Keratinocyte (primary cell): ENCODE measurements at regions not wholly inside any gene's neighbourhood (a gene's known extent, or its start where the extent isn't known, plus 50 kb on each side); places are given as distances from the start of the nearest gene placed in this dataset.

Experiments
- DNase-seq: peaks from one replicate; pipeline ENCODE4 v3.0.0-alpha.2; 2011; ENCODE audit warnings: low read depth, missing footprints, low spot score
- FAIRE-seq: peaks from 2 replicates; lab custom pipeline; 2011; peaks lifted over from hg19 to GRCh38; lab: Jason Lieb, UNC
- H2AFZ ChIP-seq: 2 replicates; pipeline ENCODE4 v1.6.0; 2012; ENCODE audit warnings: low read length, control low read depth, inconsistent platforms; ENCODE audit not compliant: control insufficient read depth
- H3K27ac ChIP-seq: 2 replicates; pipeline ENCODE4 v1.5.1; 2011; ENCODE audit warnings: low read length; ENCODE audit not compliant: control insufficient read depth, insufficient read depth
- H3K27me3 ChIP-seq: 3 replicates; pipeline ENCODE4 v1.6.0; 2011; ENCODE audit warnings: low read length; ENCODE audit not compliant: control insufficient read depth, insufficient read depth; ENCODE audit errors: extremely low read depth
- H3K36me3 ChIP-seq, 2 experiments: 2 replicates in 1 of 2; 3 replicates in 1 of 2; pipeline ENCODE4 v1.5.1; 2011; ENCODE audit warnings: low read length in 2 of 2, mild to moderate bottlenecking in 1 of 2; ENCODE audit not compliant: control insufficient read depth in 2 of 2, insufficient read depth in 2 of 2; ENCODE audit errors: extremely low read depth in 1 of 2
- H3K4me1 ChIP-seq: 3 replicates; pipeline ENCODE4 v1.5.1; 2011; ENCODE audit warnings: low read length; ENCODE audit not compliant: control insufficient read depth, insufficient read depth; ENCODE audit errors: extremely low read depth
- H3K4me2 ChIP-seq: 3 replicates; pipeline ENCODE4 v1.6.0; 2011; ENCODE audit warnings: low read depth, low read length; ENCODE audit not compliant: control insufficient read depth, insufficient read depth; ENCODE audit errors: extremely low read depth
- H3K4me3 ChIP-seq, 3 experiments: fragments of 200-600 bp in 1 of 3; sonication (generic) in 1 of 3; 2 replicates in 2 of 3; 3 replicates in 1 of 3; pipeline ENCODE4 v1.5.1; 2011 to 2016; ENCODE audit warnings: low read length in 3 of 3, mild to moderate bottlenecking in 3 of 3, control low read depth in 2 of 3, inconsistent platforms in 1 of 3, low read depth in 1 of 3, mixed read lengths in 1 of 3, mixed run types in 1 of 3, moderate library complexity in 1 of 3; ENCODE audit not compliant: control insufficient read depth in 2 of 3, insufficient read depth in 2 of 3; ENCODE audit errors: extremely low read depth in 1 of 3
- H3K79me2 ChIP-seq: 2 replicates; pipeline ENCODE4 v1.6.0; 2012; ENCODE audit warnings: low read length; ENCODE audit not compliant: control insufficient read depth, insufficient read depth
- H3K9ac ChIP-seq: 3 replicates; pipeline ENCODE4 v1.6.0; 2011; ENCODE audit warnings: low read length; ENCODE audit not compliant: control insufficient read depth, insufficient read depth; ENCODE audit errors: extremely low read depth
- H3K9me1 ChIP-seq: 3 replicates; pipeline ENCODE4 v1.6.0; 2011; ENCODE audit warnings: low read length; ENCODE audit not compliant: control insufficient read depth, insufficient read depth; ENCODE audit errors: extremely low read depth
- H3K9me3 ChIP-seq: 2 replicates; pipeline ENCODE4 v1.5.1; 2012; ENCODE audit warnings: low read depth, low read length; ENCODE audit not compliant: control insufficient read depth
- H4K20me1 ChIP-seq: 3 replicates; pipeline ENCODE4 v1.6.0; 2011; ENCODE audit warnings: low read length; ENCODE audit not compliant: control insufficient read depth, insufficient read depth; ENCODE audit errors: extremely low read depth
- EZH2 ChIP-seq: IDR thresholded peaks from one replicate; pipeline ENCODE4 v1.6.1; 2012; ENCODE audit warnings: inconsistent platforms, mild to moderate bottlenecking, low read length, moderate library complexity
- dilution Hi-C: fragments of 300-500 bp; cut with MboI; formaldehyde crosslinking; loops from one replicate; pipeline ENCODE4 v1.7.0; 2020; ENCODE audit warnings: low sequenced_read_pairs; ENCODE audit not compliant: extremely low pct_ligation_motif_present
- TF ChIP-seq, protein P1 (sequence below), 3 experiments: IDR thresholded peaks in 1 of 3; conservative IDR thresholded peaks in 1 of 3; optimal IDR thresholded peaks in 1 of 3; 2 replicates in 2 of 3; 3 replicates in 1 of 3; pipeline versions ENCODE3 to v1.5.1; 2011; ENCODE audit warnings: low read length in 3 of 3, mild to moderate bottlenecking in 3 of 3, moderate library complexity in 2 of 3, control low read depth in 1 of 3, inconsistent platforms in 1 of 3; ENCODE audit not compliant: insufficient read depth in 2 of 3; ENCODE audit errors: extremely low read depth in 1 of 3

DNA sequence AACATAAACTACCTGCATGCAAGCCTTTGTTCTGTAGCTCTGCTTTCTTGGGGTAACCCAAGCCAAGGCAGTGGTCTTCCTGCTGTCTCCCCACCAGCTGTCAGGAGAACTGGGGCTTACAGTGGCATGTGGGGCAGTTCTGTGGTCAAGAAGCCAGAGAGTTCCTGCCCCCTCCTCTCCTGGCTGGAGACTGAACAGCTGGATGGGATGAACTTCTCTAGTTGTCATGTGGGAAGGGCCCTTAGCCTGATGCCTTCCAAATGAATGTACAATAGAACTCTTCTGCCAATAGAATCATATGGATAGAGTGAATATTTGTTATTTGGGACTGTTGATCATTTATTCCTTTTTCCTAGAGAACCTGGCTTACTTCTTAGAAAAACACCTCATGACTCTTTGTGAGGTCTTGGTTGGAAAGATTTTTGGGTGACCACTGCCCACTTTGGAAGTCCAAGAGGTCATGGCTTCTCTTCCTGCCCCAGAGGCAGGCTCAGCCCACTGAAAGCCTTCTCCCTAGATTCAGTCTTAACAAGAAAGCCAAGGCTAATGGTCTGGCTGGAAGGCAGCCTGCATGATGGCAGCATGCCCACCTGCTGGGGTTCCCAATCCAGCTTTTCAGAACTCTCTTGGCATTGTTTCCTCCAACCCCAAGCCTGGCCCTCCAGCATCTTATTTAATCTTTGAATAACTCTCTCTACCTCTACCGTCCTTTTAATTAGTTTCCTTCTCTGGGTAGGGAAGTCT lies 462.9 kb upstream of the PROK2 start:
- H3K4me3 ChIP-seq, result no peak overlapping the region
- no peaks in the 10 kb centered on the region for H4K20me1 ChIP-seq
- H3K27me3 ChIP-seq, result peaks cover 19% of the 10 kb centered on the region
- no peaks in the 10 kb centered on the region for H3K9me3 ChIP-seq
- FAIRE-seq, result no peak
- dilution Hi-C loops, result no loop called here
- H3K9me1 ChIP-seq, result no peaks in the 10 kb centered on the region
- no peak overlapping the region for H3K27ac ChIP-seq
- H3K4me2 ChIP-seq, result no peak overlapping the region
- H3K4me1 ChIP-seq, result no peaks in the 10 kb centered on the region
- no peak for DNase-seq
- H3K79me2 ChIP-seq, result no peaks in the 10 kb centered on the region
- no peak overlapping the region for H3K9ac ChIP-seq
- no peak overlapping the region for H2AFZ ChIP-seq
- no peak for TF ChIP-seq EZH2
- TF ChIP-seq, protein P1, sequence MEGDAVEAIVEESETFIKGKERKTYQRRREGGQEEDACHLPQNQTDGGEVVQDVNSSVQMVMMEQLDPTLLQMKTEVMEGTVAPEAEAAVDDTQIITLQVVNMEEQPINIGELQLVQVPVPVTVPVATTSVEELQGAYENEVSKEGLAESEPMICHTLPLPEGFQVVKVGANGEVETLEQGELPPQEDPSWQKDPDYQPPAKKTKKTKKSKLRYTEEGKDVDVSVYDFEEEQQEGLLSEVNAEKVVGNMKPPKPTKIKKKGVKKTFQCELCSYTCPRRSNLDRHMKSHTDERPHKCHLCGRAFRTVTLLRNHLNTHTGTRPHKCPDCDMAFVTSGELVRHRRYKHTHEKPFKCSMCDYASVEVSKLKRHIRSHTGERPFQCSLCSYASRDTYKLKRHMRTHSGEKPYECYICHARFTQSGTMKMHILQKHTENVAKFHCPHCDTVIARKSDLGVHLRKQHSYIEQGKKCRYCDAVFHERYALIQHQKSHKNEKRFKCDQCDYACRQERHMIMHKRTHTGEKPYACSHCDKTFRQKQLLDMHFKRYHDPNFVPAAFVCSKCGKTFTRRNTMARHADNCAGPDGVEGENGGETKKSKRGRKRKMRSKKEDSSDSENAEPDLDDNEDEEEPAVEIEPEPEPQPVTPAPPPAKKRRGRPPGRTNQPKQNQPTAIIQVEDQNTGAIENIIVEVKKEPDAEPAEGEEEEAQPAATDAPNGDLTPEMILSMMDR (optimal IDR thresholded peaks at IDR 0.05 in 1 of 3, IDR thresholded peaks at IDR 0.05 in 1 of 3, conservative IDR thresholded peaks at IDR 0.05 in 1 of 3; ENCODE audit: extremely low read depth in 1 of 3, insufficient read depth in 2 of 3, low read length in 3 of 3), result no peak
- H3K36me3 ChIP-seq, result no peaks in the 10 kb centered on the region

DNA sequence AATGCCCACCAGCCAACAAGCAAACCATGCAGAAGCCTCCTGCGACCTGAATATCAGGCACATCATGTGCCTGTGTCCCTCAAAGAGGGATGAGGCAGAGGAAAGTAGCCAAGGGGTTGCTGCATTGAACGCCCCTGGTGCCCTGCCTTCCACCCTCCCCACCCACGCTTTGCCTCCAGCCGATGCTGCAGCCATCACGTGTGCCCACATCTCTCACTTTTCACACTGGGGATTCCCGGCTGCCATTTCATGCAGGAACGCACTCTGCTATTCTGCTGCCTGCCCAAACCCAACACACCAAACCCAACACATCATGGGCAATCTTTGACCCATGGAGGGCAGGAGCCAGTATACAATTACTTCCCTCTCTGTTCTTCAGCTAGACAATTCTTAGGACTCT lies 462.2 kb upstream of the PROK2 start:
- H3K4me3 ChIP-seq, result no peak overlapping the region
- H3K9me3 ChIP-seq, result no peaks in the 10 kb centered on the region
- H3K9me1 ChIP-seq, result no peaks in the 10 kb centered on the region
- H3K27ac ChIP-seq, result no peak overlapping the region
- H2AFZ ChIP-seq, result no peak overlapping the region
- no peaks in the 10 kb centered on the region for H3K36me3 ChIP-seq
- H3K9ac ChIP-seq, result no peak overlapping the region
- peaks cover 16% of the 10 kb centered on the region for H3K27me3 ChIP-seq
- no peaks in the 10 kb centered on the region for H3K4me1 ChIP-seq
- DNase-seq (no peak), FAIRE-seq (no peak)
- TF ChIP-seq, protein P1 (optimal IDR thresholded peaks at IDR 0.05 in 1 of 3, IDR thresholded peaks at IDR 0.05 in 1 of 3, conservative IDR thresholded peaks at IDR 0.05 in 1 of 3; ENCODE audit: extremely low read depth in 1 of 3, insufficient read depth in 2 of 3, low read length in 3 of 3), result no peak
- no peak for TF ChIP-seq EZH2
- no peaks in the 10 kb centered on the region for H4K20me1 ChIP-seq
- dilution Hi-C loops, result no loop called here
- H3K4me2 ChIP-seq, result no peak overlapping the region
- no peaks in the 10 kb centered on the region for H3K79me2 ChIP-seq
